Suprapubic skin (tissue), 4 donors: ENCODE measurements at regions not wholly inside any gene's neighbourhood (a gene's known extent, or its start where the extent isn't known, plus 50 kb on each side); places are given as distances from the start of the nearest gene placed in this dataset.

Source experiments
- DNase-seq, 2 donors: peaks; one replicate each; pipeline ENCODE4 v3.0.0-alpha.2; 2019; ENCODE audit warnings: low spot score in 2 of 2
- H3K27ac ChIP-seq: fragments of 200-600 bp; sonication (generic); one replicate; pipeline ENCODE4 v1.5.1; 2019
- H3K27me3 ChIP-seq: fragments of 200-600 bp; sonication (generic); one replicate; pipeline ENCODE4 v1.5.1; 2019
- H3K36me3 ChIP-seq: fragments of 200-600 bp; sonication (generic); one replicate; pipeline ENCODE4 v1.5.1; 2019
- H3K4me1 ChIP-seq: fragments of 200-600 bp; sonication (generic); one replicate; pipeline ENCODE4 v1.5.1; 2019
- H3K4me3 ChIP-seq: fragments of 200-600 bp; sonication (generic); one replicate; pipeline ENCODE4 v1.5.1; 2019; ENCODE audit warnings: mild to moderate bottlenecking
- H3K9me3 ChIP-seq: fragments of 200-600 bp; sonication (generic); one replicate; pipeline ENCODE4 v1.5.1; 2019
- EP300 ChIP-seq: sonication (generic); formaldehyde crosslinking; IDR thresholded peaks from one replicate; pipeline ENCODE4 v1.6.1; 2017; ENCODE audit warnings: antibody characterized with exemption
- POLR2A ChIP-seq, 2 donors: fragments of 450-650 bp; IDR thresholded peaks; one replicate each; pipeline ENCODE4 v1.6.1; 2017; ENCODE audit warnings: antibody characterized with exemption in 2 of 2, mild to moderate bottlenecking in 2 of 2, moderate library complexity in 2 of 2
- POLR2AphosphoS5 ChIP-seq, 3 donors: sonication (generic); formaldehyde crosslinking; IDR thresholded peaks; one replicate each; pipeline ENCODE4 v1.6.1; 2017; ENCODE audit warnings: antibody characterized with exemption in 3 of 3
- WGBS: methylation state at CpG from one replicate; pipeline ENCODE4 v1.1.5; 2018; 5-methylcytosine and 5-hydroxymethylcytosine counted together
- TF ChIP-seq, protein P1 (sequence below), 2 donors: fragments of 200-600 bp in 1 of 2; fragments of 450-650 bp in 1 of 2; sonication (generic) in 1 of 2; IDR thresholded peaks; one replicate each; pipeline ENCODE4 v1.5.1; 2016 to 2019; ENCODE audit warnings: antibody characterized with exemption in 2 of 2, mild to moderate bottlenecking in 1 of 2, moderate library complexity in 1 of 2

DNA sequence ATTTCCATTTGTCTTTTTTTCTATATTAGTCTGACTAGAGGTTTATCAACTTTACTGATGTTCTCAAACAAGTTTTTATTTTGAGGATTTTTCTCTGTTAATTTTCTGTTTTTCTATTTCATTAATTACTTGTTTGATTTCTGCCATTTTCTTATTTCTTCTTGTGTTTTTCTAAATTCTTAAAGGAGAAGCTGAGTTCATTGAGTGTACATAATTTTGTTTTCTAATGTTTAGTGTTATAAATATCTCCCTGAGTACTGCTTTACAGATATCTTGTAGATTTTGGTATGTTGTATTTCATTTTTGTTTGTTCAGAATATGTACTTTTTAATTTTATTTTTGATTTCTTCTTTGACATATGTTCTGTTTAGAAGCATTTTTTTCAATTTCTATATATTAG is 1404.3 kb upstream of the MIR17HG start:
- no peaks in the 10 kb centered on the region for H3K4me1 ChIP-seq
- TF ChIP-seq POLR2A (IDR thresholded peaks at IDR 0.05) (no peak), POLR2AphosphoS5 (IDR thresholded peaks at IDR 0.05) (no peak), EP300 (no peak)
- TF ChIP-seq, protein P1, sequence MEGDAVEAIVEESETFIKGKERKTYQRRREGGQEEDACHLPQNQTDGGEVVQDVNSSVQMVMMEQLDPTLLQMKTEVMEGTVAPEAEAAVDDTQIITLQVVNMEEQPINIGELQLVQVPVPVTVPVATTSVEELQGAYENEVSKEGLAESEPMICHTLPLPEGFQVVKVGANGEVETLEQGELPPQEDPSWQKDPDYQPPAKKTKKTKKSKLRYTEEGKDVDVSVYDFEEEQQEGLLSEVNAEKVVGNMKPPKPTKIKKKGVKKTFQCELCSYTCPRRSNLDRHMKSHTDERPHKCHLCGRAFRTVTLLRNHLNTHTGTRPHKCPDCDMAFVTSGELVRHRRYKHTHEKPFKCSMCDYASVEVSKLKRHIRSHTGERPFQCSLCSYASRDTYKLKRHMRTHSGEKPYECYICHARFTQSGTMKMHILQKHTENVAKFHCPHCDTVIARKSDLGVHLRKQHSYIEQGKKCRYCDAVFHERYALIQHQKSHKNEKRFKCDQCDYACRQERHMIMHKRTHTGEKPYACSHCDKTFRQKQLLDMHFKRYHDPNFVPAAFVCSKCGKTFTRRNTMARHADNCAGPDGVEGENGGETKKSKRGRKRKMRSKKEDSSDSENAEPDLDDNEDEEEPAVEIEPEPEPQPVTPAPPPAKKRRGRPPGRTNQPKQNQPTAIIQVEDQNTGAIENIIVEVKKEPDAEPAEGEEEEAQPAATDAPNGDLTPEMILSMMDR (IDR thresholded peaks at IDR 0.05), result no peak
- no peaks in the 10 kb centered on the region for H3K9me3 ChIP-seq
- no peaks in the 10 kb centered on the region for H3K36me3 ChIP-seq
- H3K27ac ChIP-seq, result no peak overlapping the region
- DNase-seq, result no peak
- H3K4me3 ChIP-seq, result no peak overlapping the region
- no peaks in the 10 kb centered on the region for H3K27me3 ChIP-seq

- TF ChIP-seq POLR2AphosphoS5 (IDR thresholded peaks at IDR 0.05), result no peak
- no peak for TF ChIP-seq POLR2A (IDR thresholded peaks at IDR 0.05)
- no peak for TF ChIP-seq EP300
- no peak for DNase-seq
These were observed 1397.3 kb upstream of the MIR17HG start for GRCh38 chr13:89950225-89950624.

GRCh38 chr13:89951341-89951740 is 1396.1 kb upstream of the MIR17HG start:
- no peak for DNase-seq
- Histone ChIP-seq H3K9me3 (no peaks in the 10 kb centered on the region), H3K4me3 (no peak overlapping the region), H3K27me3 (no peaks in the 10 kb centered on the region), H3K27ac (no peak overlapping the region), H3K4me1 (no peaks in the 10 kb centered on the region), H3K36me3 (no peaks in the 10 kb centered on the region)
- WGBS, result 82% methylated on average over 3 of the region's 3 CpGs
- TF ChIP-seq EP300 (no peak), POLR2AphosphoS5 (IDR thresholded peaks at IDR 0.05) (no peak), POLR2A (IDR thresholded peaks at IDR 0.05) (no peak)
- TF ChIP-seq, protein P1 (IDR thresholded peaks at IDR 0.05), result no peak

More at GRCh38 chr13:89950225-89950624, 1397.3 kb upstream of the MIR17HG start:
- Histone ChIP-seq H3K4me1 (no peaks in the 10 kb centered on the region), H3K36me3 (no peaks in the 10 kb centered on the region), H3K4me3 (no peak overlapping the region), H3K27me3 (no peaks in the 10 kb centered on the region), H3K27ac (no peak overlapping the region), H3K9me3 (no peaks in the 10 kb centered on the region)

- H3K4me1 ChIP-seq, result no peaks in the 10 kb centered on the region
- H3K27ac ChIP-seq, result no peak overlapping the region
- DNase-seq, result no peak
- TF ChIP-seq, protein P1 (IDR thresholded peaks at IDR 0.05), result no peak
- no peak for TF ChIP-seq POLR2A (IDR thresholded peaks at IDR 0.05)
- no peak for TF ChIP-seq EP300
- WGBS, result 89% methylated on average over 3 of the region's 3 CpGs
- no peaks in the 10 kb centered on the region for H3K9me3 ChIP-seq
- no peaks in the 10 kb centered on the region for H3K27me3 ChIP-seq
- H3K36me3 ChIP-seq, result no peaks in the 10 kb centered on the region
- H3K4me3 ChIP-seq, result no peak overlapping the region
These were observed 1393.9 kb upstream of the MIR17HG start for GRCh38 chr13:89953581-89953980.

DNA sequence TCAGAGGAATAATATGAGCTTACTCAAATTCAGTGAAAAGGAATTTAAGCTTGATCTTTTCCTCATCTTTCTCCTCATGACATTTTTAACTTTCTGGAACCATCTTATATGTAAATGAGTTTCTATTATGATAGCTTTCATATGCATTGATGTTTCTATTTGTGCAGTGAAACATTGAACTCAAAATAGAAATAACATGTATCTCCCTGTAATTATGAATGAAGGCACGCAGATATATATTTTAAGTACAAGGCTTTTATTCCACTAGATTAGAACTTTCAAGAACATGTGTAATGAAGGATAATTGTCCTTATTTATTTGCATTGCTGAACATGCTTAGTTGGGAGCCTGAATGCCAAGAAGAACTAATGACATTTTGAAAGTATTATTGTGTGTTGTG is 1391.7 kb upstream of the MIR17HG start:
- Histone ChIP-seq H3K27ac (no peak overlapping the region), H3K27me3 (no peaks in the 10 kb centered on the region), H3K36me3 (no peaks in the 10 kb centered on the region), H3K4me1 (no peaks in the 10 kb centered on the region), H3K9me3 (no peaks in the 10 kb centered on the region), H3K4me3 (no peak overlapping the region)
- WGBS, result 86% methylated on average over 1 of the region's 1 CpG
- no peak for DNase-seq
- TF ChIP-seq, protein P1 (IDR thresholded peaks at IDR 0.05), result no peak

DNA sequence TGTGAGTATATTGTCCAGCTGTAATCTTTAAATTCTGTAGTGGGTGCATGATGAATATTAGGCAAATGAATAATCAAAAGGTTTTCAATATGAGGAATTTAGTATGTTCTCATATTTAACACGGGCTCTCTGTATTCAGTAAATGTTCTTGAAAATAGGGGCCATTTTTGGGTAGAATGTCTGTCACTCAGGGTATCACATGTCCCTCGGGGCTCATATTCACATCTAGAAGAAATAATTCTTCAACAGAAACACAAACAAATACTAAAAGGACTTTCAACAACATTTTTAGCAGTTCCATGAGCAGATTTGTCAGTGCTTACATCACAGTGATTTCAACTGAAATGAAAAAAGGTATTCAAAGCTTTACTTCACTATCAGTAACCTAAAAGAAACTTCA is 1388.4 kb upstream of the MIR17HG start:
- Histone ChIP-seq H3K4me1 (no peaks in the 10 kb centered on the region), H3K4me3 (no peak overlapping the region), H3K27ac (no peak overlapping the region), H3K9me3 (no peaks in the 10 kb centered on the region), H3K27me3 (no peaks in the 10 kb centered on the region), H3K36me3 (no peaks in the 10 kb centered on the region)
- 71% methylated on average over 2 of the region's 2 CpGs for WGBS
- DNase-seq, result no peak
- TF ChIP-seq, protein P1 (IDR thresholded peaks at IDR 0.05), result no peak
- TF ChIP-seq POLR2AphosphoS5 (IDR thresholded peaks at IDR 0.05) (no peak), EP300 (no peak), POLR2A (IDR thresholded peaks at IDR 0.05) (no peak)
